ENCODE measurements at regions not wholly inside any gene's neighbourhood (a gene's known extent, or its start where the extent isn't known, plus 50 kb on each side); places are given as distances from the start of the nearest gene placed in this dataset.
"Not testable (repeated sequence)": the region's sequence is repeated elsewhere in the genome, so short reads cannot be mapped to it uniquely, and the experiment has no call there.

GRCh38 chr6:164612751-164613150, 696.7 kb downstream of the C6orf118 start:
- intact Hi-C loops (cut with micrococcal nuclease) = loop anchor here (5.0 kb wide), 1 partner anchor 1185 kb away; no protein-coding TSS in a partner anchor
- Mint-ChIP-seq H3K27ac (ENCODE audit: low read depth, unreplicated experiment) (no peak overlapping the region), H3K4me3 (ENCODE audit: unreplicated experiment) (no peak overlapping the region), H3K9me3 (ENCODE audit: unreplicated experiment) (no peaks in the 10 kb centered on the region), H3K4me1 (ENCODE audit: insufficient read depth, unreplicated experiment) (peaks cover 2% of the 10 kb centered on the region), H3K27me3 (ENCODE audit: insufficient read depth, unreplicated experiment) (no peaks in the 10 kb centered on the region), H3K36me3 (ENCODE audit: insufficient read depth, unreplicated experiment) (no peaks in the 10 kb centered on the region)
- ChIA-PET CTCF (interaction anchor here (0.7 to 1.0 kb wide), 3 partner anchors 545 to 1137 kb away, joined by 3 to 4 read pairs (median 3); no protein-coding TSS in a partner anchor), POLR2A (no interaction called here)
- BruUV-seq (replicated peaks) = no TSS peak
- DNase-seq (ENCODE audit: unreplicated experiment) = no peak
- TF ChIP-seq CTCF (IDR thresholded peaks at IDR 0.05; ENCODE audit: unreplicated experiment) = no peak

GRCh38 chr6:164610859-164611258, 698.5 kb downstream of the C6orf118 start:
- DNase-seq (ENCODE audit: unreplicated experiment); BruUV-seq (replicated peaks): not testable (repeated sequence)

GRCh38 chr6:164602415-164602814, 707.0 kb downstream of the C6orf118 start:
- BruUV-seq (replicated peaks); H3K4me1 Mint-ChIP-seq (ENCODE audit: insufficient read depth, unreplicated experiment); H3K27me3 Mint-ChIP-seq (ENCODE audit: insufficient read depth, unreplicated experiment); H3K36me3 Mint-ChIP-seq (ENCODE audit: insufficient read depth, unreplicated experiment); H3K9me3 Mint-ChIP-seq (ENCODE audit: unreplicated experiment); DNase-seq (ENCODE audit: unreplicated experiment); intact Hi-C loops (cut with micrococcal nuclease); H3K4me3 Mint-ChIP-seq (ENCODE audit: unreplicated experiment); H3K27ac Mint-ChIP-seq (ENCODE audit: low read depth, unreplicated experiment): not testable (repeated sequence)
- CTCF ChIA-PET = interaction anchor here (0.6 kb wide), 1 partner anchor 791 kb away, joined by 3 read pairs; no protein-coding TSS in a partner anchor
- POLR2A ChIA-PET = interaction anchor here (0.6 kb wide), 1 partner anchor 68 kb away, joined by 3 read pairs; no protein-coding TSS in a partner anchor

More at GRCh38 chr6:164610859-164611258, 698.5 kb downstream of the C6orf118 start:
- H3K9me3 Mint-ChIP-seq (ENCODE audit: unreplicated experiment); H3K27ac Mint-ChIP-seq (ENCODE audit: low read depth, unreplicated experiment); CTCF ChIA-PET; H3K4me1 Mint-ChIP-seq (ENCODE audit: insufficient read depth, unreplicated experiment); H3K36me3 Mint-ChIP-seq (ENCODE audit: insufficient read depth, unreplicated experiment); H3K4me3 Mint-ChIP-seq (ENCODE audit: unreplicated experiment); H3K27me3 Mint-ChIP-seq (ENCODE audit: insufficient read depth, unreplicated experiment): not testable (repeated sequence)
- POLR2A ChIA-PET = interaction anchor here (0.7 kb wide), 1 partner anchor 46 kb away, joined by 3 read pairs; no protein-coding TSS in a partner anchor
- intact Hi-C loops (cut with micrococcal nuclease) = loop anchor here (5.0 kb wide), 1 partner anchor 1184 kb away; no protein-coding TSS in a partner anchor

GRCh38 chr6:164581563-164581962, 727.8 kb downstream of the C6orf118 start:
- no peak overlapping the region for H3K27ac Mint-ChIP-seq (ENCODE audit: low read depth, unreplicated experiment)
- H3K4me3 Mint-ChIP-seq (ENCODE audit: unreplicated experiment) = no peak overlapping the region
- no peaks in the 10 kb centered on the region for H3K36me3 Mint-ChIP-seq (ENCODE audit: insufficient read depth, unreplicated experiment)
- DNase-seq (ENCODE audit: unreplicated experiment) = no peak
- TF ChIP-seq CTCF (IDR thresholded peaks at IDR 0.05; ENCODE audit: unreplicated experiment) = no peak
- ChIA-PET POLR2A (no interaction called here), CTCF (no interaction called here)
- intact Hi-C loops (cut with micrococcal nuclease) = no loop called here
- no peaks in the 10 kb centered on the region for H3K9me3 Mint-ChIP-seq (ENCODE audit: unreplicated experiment)
- no peaks in the 10 kb centered on the region for H3K4me1 Mint-ChIP-seq (ENCODE audit: insufficient read depth, unreplicated experiment)
- no TSS peak for BruUV-seq (replicated peaks)
- no peaks in the 10 kb centered on the region for H3K27me3 Mint-ChIP-seq (ENCODE audit: insufficient read depth, unreplicated experiment)

GRCh38 chr6:164579035-164579434, 730.4 kb downstream of the C6orf118 start:
- Mint-ChIP-seq H3K36me3 (ENCODE audit: insufficient read depth, unreplicated experiment) (no peaks in the 10 kb centered on the region), H3K4me1 (ENCODE audit: insufficient read depth, unreplicated experiment) (no peaks in the 10 kb centered on the region), H3K9me3 (ENCODE audit: unreplicated experiment) (peaks cover 8% of the 10 kb centered on the region), H3K27me3 (ENCODE audit: insufficient read depth, unreplicated experiment) (no peaks in the 10 kb centered on the region), H3K27ac (ENCODE audit: low read depth, unreplicated experiment) (no peak overlapping the region), H3K4me3 (ENCODE audit: unreplicated experiment) (no peak overlapping the region)
- intact Hi-C loops (cut with micrococcal nuclease) = no loop called here
- no peak for DNase-seq (ENCODE audit: unreplicated experiment)
- TF ChIP-seq CTCF (IDR thresholded peaks at IDR 0.05; ENCODE audit: unreplicated experiment) = no peak
- ChIA-PET POLR2A (no interaction called here), CTCF (no interaction called here)
- BruUV-seq (replicated peaks) = no TSS peak
